ENCODE measurements at regions not wholly inside any gene's neighbourhood (a gene's known extent, or its start where the extent isn't known, plus 50 kb on each side); places are given as distances from the start of the nearest gene placed in this dataset.
A peak's percentile ranks its signal among the peaks of the same experiment; 100 is the strongest.
"Not testable (repeated sequence)": the region's sequence is repeated elsewhere in the genome, so short reads cannot be mapped to it uniquely, and the experiment has no call there.

DNA sequence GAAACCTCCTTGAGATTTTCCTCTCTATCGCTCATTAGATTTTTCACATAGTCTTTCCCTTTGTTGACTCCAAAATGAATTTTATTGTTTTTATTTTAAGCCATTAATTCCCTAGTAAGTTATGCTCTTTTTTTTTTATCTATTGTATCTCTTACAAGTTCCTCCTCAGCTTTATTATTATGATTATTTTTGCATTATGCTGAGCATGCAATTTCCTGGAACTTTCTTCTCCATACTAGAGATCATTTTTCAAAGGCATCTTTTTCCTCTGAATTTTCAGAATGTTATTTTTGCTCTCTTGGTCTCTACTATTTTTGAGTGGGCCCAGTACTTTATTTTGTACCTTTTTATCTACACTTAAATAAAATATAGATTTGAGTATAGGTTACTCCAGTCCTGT lies 376.6 kb upstream of the SEMA6A start:
- intact Hi-C loops (cut with micrococcal nuclease; ENCODE audit: unreplicated experiment), result no loop called here
- DNase-seq, result no peak
- Mint-ChIP-seq H3K4me3 (ENCODE audit: low read depth, unreplicated experiment) (no peak overlapping the region), H3K4me1 (ENCODE audit: low read depth, unreplicated experiment) (peaks cover 10% of the 10 kb centered on the region), H3K36me3 (ENCODE audit: insufficient read depth, unreplicated experiment) (no peaks in the 10 kb centered on the region), H3K27me3 (ENCODE audit: unreplicated experiment) (no peaks in the 10 kb centered on the region), H3K9me3 (ENCODE audit: low read depth, unreplicated experiment) (no peaks in the 10 kb centered on the region), H3K27ac (ENCODE audit: unreplicated experiment) (no peak overlapping the region)
- CTCF ChIA-PET, result no interaction called here
- BruUV-seq (replicated peaks), result no TSS peak
- no peak for TF ChIP-seq CTCF (IDR thresholded peaks at IDR 0.05; ENCODE audit: unreplicated experiment)

GRCh38 chr5:116947691-116948528 lies 373.3 kb upstream of the SEMA6A start:
- CTCF ChIA-PET, result interaction anchor here (1.2 to 2.8 kb wide), 3 partner anchors 177 to 456 kb away, joined by 4 to 29 read pairs (median 5); partner anchors contain the start of gene SEMA6A
- no peaks in the 10 kb centered on the region for H3K36me3 Mint-ChIP-seq (ENCODE audit: insufficient read depth, unreplicated experiment)
- peak; percentile 83 for TF ChIP-seq CTCF (IDR thresholded peaks at IDR 0.05; ENCODE audit: unreplicated experiment)
- no peak overlapping the region for H3K27ac Mint-ChIP-seq (ENCODE audit: unreplicated experiment)
- intact Hi-C loops (cut with micrococcal nuclease; ENCODE audit: unreplicated experiment), result loop anchor here (1.0 to 5.0 kb wide), 5 partner anchors 183 to 809 kb away; no protein-coding TSS in a partner anchor
- H3K4me3 Mint-ChIP-seq (ENCODE audit: low read depth, unreplicated experiment), result no peak overlapping the region
- no peaks in the 10 kb centered on the region for H3K27me3 Mint-ChIP-seq (ENCODE audit: unreplicated experiment)
- H3K4me1 Mint-ChIP-seq (ENCODE audit: low read depth, unreplicated experiment), result peaks cover 18% of the 10 kb centered on the region
- BruUV-seq (replicated peaks), result no TSS peak
- H3K9me3 Mint-ChIP-seq (ENCODE audit: low read depth, unreplicated experiment), result no peaks in the 10 kb centered on the region
- DNase-seq, result peak; percentile 87

DNA sequence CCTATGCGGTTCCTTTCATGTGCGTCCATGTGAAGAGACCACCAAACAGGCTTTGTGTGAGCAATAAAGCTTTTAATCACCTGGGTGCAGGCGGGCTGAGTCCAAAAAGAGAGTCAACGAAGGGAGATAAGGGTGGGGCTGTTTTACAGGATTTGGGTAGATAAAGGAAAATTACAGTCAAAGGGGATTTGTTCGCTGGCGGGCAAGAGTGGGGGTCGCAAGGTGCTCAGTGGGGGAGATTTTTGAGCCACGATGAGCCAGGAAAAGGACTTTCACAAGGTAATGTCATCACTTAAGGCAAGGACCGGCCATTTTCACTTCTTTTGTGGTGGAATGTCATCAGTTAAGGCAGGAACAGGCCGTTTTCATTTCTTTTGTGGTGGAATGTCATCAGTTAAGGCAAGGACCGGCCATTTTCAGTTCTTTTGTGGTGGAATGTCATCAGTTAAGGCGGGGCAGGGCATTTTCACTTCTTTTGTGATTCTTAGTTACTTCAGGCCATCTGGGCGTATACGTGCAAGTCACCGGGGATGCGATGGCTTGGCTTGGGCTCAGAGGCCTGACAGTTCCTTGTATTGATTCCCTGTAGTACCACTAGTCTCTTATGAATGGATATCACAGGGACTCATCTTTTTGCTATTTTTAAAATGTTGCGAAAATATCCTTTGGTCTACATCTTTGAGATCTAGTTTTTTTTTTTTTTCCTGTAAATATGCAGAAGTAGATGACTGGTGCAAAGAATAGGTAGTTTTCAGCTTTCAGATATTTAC lies 371.2 kb upstream of the SEMA6A start:
- DNase-seq; H3K36me3 Mint-ChIP-seq (ENCODE audit: insufficient read depth, unreplicated experiment); H3K4me3 Mint-ChIP-seq (ENCODE audit: low read depth, unreplicated experiment); CTCF ChIA-PET; BruUV-seq (replicated peaks); H3K27me3 Mint-ChIP-seq (ENCODE audit: unreplicated experiment); H3K9me3 Mint-ChIP-seq (ENCODE audit: low read depth, unreplicated experiment); H3K27ac Mint-ChIP-seq (ENCODE audit: unreplicated experiment): not testable (repeated sequence)
- intact Hi-C loops (cut with micrococcal nuclease; ENCODE audit: unreplicated experiment), result loop anchor here (5.0 kb wide), 1 partner anchor 273 kb away; no protein-coding TSS in a partner anchor
- peaks cover 18% of the 10 kb centered on the region for H3K4me1 Mint-ChIP-seq (ENCODE audit: low read depth, unreplicated experiment)

DNA sequence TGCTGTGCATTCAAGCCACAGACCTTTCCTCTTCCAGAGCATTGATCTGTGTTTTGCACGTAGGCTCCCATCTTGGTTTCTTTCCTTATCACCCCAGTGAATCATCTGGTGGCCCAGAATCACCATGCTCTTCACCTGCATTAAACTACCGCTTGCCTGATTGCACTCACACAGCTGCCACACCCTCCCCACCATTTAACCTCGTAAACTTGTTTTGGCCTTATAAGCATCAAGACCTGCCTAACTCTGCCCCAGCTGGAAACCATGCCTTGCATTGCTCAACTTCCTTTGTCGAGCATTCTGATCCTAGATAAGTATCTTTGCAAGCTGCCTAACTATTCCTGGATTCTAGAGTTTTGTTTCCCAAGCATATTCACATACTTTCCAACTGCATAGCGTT lies 369.6 kb upstream of the SEMA6A start:
- Mint-ChIP-seq H3K27ac (ENCODE audit: unreplicated experiment) (no peak overlapping the region), H3K27me3 (ENCODE audit: unreplicated experiment) (no peaks in the 10 kb centered on the region), H3K36me3 (ENCODE audit: insufficient read depth, unreplicated experiment) (no peaks in the 10 kb centered on the region), H3K4me1 (ENCODE audit: low read depth, unreplicated experiment) (peaks cover 18% of the 10 kb centered on the region), H3K9me3 (ENCODE audit: low read depth, unreplicated experiment) (no peaks in the 10 kb centered on the region), H3K4me3 (ENCODE audit: low read depth, unreplicated experiment) (no peak overlapping the region)
- CTCF ChIA-PET, result no interaction called here
- intact Hi-C loops (cut with micrococcal nuclease; ENCODE audit: unreplicated experiment), result no loop called here
- peak; percentile 6 for DNase-seq
- no peak for TF ChIP-seq CTCF (IDR thresholded peaks at IDR 0.05; ENCODE audit: unreplicated experiment)
- no TSS peak for BruUV-seq (replicated peaks)
